Osteoblast (primary cell): ENCODE measurements at regions not wholly inside any gene's neighbourhood (a gene's known extent, or its start where the extent isn't known, plus 50 kb on each side); places are given as distances from the start of the nearest gene placed in this dataset.

ENCODE experiments used
- DNase-seq: peaks from one replicate; pipeline ENCODE4 v3.0.0; 2011; ENCODE audit warnings: low spot score, mixed read lengths; ENCODE audit not compliant: insufficient read length; ENCODE audit errors: missing footprints
- H2AFZ ChIP-seq: 2 replicates; pipeline ENCODE4 v1.6.0; 2011; ENCODE audit warnings: mild to moderate bottlenecking, low read length
- H3K27ac ChIP-seq: 2 replicates; pipeline ENCODE4 v1.5.1; 2011; ENCODE audit warnings: mild to moderate bottlenecking, low read depth, low read length, moderate library complexity
- H3K27me3 ChIP-seq: 2 replicates; pipeline ENCODE4 v1.6.0; 2012; ENCODE audit warnings: mild to moderate bottlenecking, control low read depth, inconsistent platforms, low read length, moderate library complexity; ENCODE audit not compliant: insufficient read depth
- H3K36me3 ChIP-seq: 2 replicates; pipeline ENCODE4 v1.5.1; 2011; ENCODE audit warnings: mild to moderate bottlenecking, low read length, control low read depth, moderate library complexity; ENCODE audit not compliant: insufficient read depth
- H3K4me1 ChIP-seq: 2 replicates; pipeline ENCODE4 v1.5.1; 2011; ENCODE audit warnings: mild to moderate bottlenecking, low read length, control low read depth, moderate library complexity; ENCODE audit not compliant: insufficient read depth
- H3K4me2 ChIP-seq: 2 replicates; pipeline ENCODE4 v1.6.0; 2011; ENCODE audit warnings: mild to moderate bottlenecking, low read length; ENCODE audit not compliant: insufficient read depth
- H3K4me3 ChIP-seq: fragments of 200-600 bp; sonication (generic); 3 replicates; pipeline ENCODE4 v1.5.1; 2012; ENCODE audit warnings: mild to moderate bottlenecking, low read length, inconsistent platforms; ENCODE audit not compliant: insufficient read depth
- H3K79me2 ChIP-seq: 2 replicates; pipeline ENCODE4 v1.6.0; 2012; ENCODE audit warnings: mild to moderate bottlenecking, low read length, control low read depth, inconsistent platforms; ENCODE audit not compliant: insufficient read depth
- H3K9me3 ChIP-seq: 2 replicates; pipeline ENCODE4 v1.5.1; 2011; ENCODE audit warnings: low read depth, low read length, control low read depth
- H4K20me1 ChIP-seq: 2 replicates; pipeline ENCODE4 v1.6.0; 2012; ENCODE audit warnings: mild to moderate bottlenecking, low read length, control low read depth; ENCODE audit not compliant: insufficient read depth
- CTCF ChIP-seq: IDR thresholded peaks from 2 replicates; pipeline ENCODE4 v1.5.1; 2011; ENCODE audit warnings: mild to moderate bottlenecking, low read depth, low read length, moderate library complexity; ENCODE audit errors: extremely low read depth

GRCh38 chr2:146879882-146880281 lies 964.9 kb upstream of the ACVR2A start:
- H3K4me1 ChIP-seq: no peaks in the 10 kb centered on the region
- H2AFZ ChIP-seq: no peak overlapping the region
- no peaks in the 10 kb centered on the region for H3K79me2 ChIP-seq
- H3K4me3 ChIP-seq: no peak overlapping the region
- no peak overlapping the region for H3K27ac ChIP-seq
- DNase-seq: no peak
- H4K20me1 ChIP-seq: no peaks in the 10 kb centered on the region
- H3K9me3 ChIP-seq: no peaks in the 10 kb centered on the region
- H3K4me2 ChIP-seq: no peak overlapping the region
- H3K36me3 ChIP-seq: no peaks in the 10 kb centered on the region
- no peak for TF ChIP-seq CTCF
- H3K27me3 ChIP-seq: no peaks in the 10 kb centered on the region

DNA sequence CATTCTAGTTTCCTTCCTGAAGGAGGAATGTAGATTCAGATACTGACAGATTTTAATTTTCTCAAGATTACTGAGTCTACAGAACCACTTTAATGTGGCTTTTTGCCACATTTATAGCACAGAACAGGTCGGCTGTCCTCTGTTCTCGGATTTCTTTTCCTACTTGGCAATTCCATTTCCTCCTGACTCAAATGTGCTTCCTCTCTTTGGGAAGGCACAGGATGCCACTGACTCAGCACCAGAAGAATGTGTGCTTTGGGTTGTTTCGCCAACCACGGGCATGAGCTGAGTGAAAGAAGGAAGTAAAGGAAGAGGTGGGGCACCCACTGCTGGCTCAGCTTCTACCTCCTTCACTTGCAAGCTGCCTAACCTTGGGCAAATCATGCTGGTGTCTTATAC lies 970.6 kb upstream of the ACVR2A start:
- Histone ChIP-seq H3K36me3 (no peaks in the 10 kb centered on the region), H3K4me2 (no peak overlapping the region), H3K79me2 (no peaks in the 10 kb centered on the region), H3K9me3 (no peaks in the 10 kb centered on the region), H3K4me3 (no peak overlapping the region), H4K20me1 (no peaks in the 10 kb centered on the region), H3K27ac (no peak overlapping the region), H2AFZ (peak overlapping the region; percentile 52), H3K27me3 (no peaks in the 10 kb centered on the region), H3K4me1 (no peaks in the 10 kb centered on the region)
- no peak for TF ChIP-seq CTCF
- DNase-seq: no peak

- Histone ChIP-seq H3K4me2 (no peak overlapping the region), H4K20me1 (no peaks in the 10 kb centered on the region), H3K27me3 (no peaks in the 10 kb centered on the region), H3K27ac (no peak overlapping the region), H3K9me3 (no peaks in the 10 kb centered on the region), H3K4me3 (no peak overlapping the region), H3K79me2 (no peaks in the 10 kb centered on the region), H3K36me3 (no peaks in the 10 kb centered on the region), H2AFZ (peak overlapping the region; percentile 52), H3K4me1 (no peaks in the 10 kb centered on the region)
- TF ChIP-seq CTCF: no peak
- no peak for DNase-seq
Measured at GRCh38 chr2:146873646-146874259, 971.1 kb upstream of the ACVR2A start.

DNA sequence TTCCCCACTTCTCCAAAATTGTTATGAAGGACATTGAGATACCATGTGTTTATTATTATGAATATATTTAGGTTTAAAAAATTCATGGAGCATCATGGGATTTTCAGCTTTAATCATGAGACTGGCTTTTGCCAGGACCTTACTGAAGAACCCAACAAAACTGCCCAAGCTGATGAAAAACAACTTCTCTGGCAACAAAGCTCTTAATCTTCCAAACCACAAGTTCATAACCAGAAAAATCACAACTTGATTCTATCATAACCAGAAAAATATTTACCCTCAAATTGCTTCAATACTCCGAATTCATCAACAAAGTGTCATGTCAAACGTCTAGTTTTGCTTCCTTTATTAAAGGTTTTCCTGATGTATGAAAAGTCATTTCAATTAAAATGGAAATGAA lies 971.8 kb upstream of the ACVR2A start:
- H3K9me3 ChIP-seq: no peaks in the 10 kb centered on the region
- no peak overlapping the region for H3K27ac ChIP-seq
- H3K4me2 ChIP-seq: no peak overlapping the region
- no peak for TF ChIP-seq CTCF
- DNase-seq: no peak
- no peak overlapping the region for H3K4me3 ChIP-seq
- no peaks in the 10 kb centered on the region for H4K20me1 ChIP-seq
- H3K4me1 ChIP-seq: no peaks in the 10 kb centered on the region
- no peaks in the 10 kb centered on the region for H3K27me3 ChIP-seq
- no peaks in the 10 kb centered on the region for H3K36me3 ChIP-seq
- no peak overlapping the region for H2AFZ ChIP-seq
- no peaks in the 10 kb centered on the region for H3K79me2 ChIP-seq
